ENCODE measurements at regions not wholly inside any gene's neighbourhood (a gene's known extent, or its start where the extent isn't known, plus 50 kb on each side); places are given as distances from the start of the nearest gene placed in this dataset.
"Not testable (repeated sequence)": the region's sequence is repeated elsewhere in the genome, so short reads cannot be mapped to it uniquely, and the experiment has no call there.

- DNase-seq (ENCODE audit: low spot score), result peak; percentile 12
These were observed 368.2 kb upstream of the NPVF start for GRCh38 chr7:25596443-25596842.

DNA sequence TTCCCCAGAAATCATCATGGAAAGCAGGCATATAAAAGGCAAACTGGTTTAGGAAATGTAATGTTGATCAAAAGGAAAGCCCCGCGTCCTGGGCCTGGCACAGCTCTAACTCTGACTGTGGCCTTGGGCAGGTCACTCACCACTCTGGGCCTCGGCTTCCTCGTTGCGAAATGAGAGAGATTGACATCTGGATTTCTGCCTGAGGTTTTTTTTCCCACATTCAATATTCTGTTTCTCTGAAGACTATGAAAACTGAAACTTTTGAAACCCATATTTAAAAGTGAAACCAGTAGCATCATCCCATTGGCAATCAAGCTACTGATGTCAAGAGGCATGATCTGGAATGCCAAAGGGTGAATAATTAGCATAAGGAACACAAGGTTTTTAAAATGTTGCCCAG is 369.7 kb upstream of the NPVF start:
- no peak for DNase-seq (ENCODE audit: low spot score)

- no peak for DNase-seq (ENCODE audit: low spot score)
These were observed 370.5 kb upstream of the NPVF start for GRCh38 chr7:25598765-25599164.

DNA sequence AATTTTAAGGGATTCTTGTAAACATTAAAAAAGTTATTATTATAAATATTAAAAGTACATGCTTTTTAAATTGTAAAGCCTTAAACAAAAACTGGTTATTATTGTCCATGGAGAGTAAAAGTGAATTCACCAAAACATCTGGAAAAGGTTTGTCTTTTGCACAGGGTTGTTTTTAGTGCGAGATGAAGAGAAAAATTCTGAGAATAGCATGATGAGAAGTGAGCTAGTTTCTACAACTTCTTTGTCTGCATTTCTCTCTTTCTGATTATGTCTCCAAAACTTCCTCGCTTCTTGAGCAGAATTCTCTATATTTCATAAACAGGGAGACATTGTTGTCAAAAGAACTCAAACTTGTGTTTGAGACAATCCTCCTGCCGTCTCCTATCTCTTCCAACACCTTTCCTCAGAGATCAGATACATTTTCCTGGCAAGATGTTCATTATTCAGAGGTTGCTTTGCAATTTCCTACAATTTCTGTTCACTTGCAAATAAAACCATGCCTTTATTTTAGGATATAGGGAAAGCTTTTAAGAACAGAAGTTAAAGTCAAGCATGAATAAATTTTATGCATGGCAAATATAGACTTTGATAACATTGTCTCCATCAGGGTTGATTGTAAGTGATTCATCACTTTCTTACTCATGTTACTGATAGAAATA is 372.1 kb upstream of the NPVF start:
- no peak for DNase-seq (ENCODE audit: low spot score)

GRCh38 chr7:25602730-25603426 is 374.6 kb upstream of the NPVF start:
- DNase-seq (ENCODE audit: low spot score), result not testable (repeated sequence)

- DNase-seq (ENCODE audit: low spot score), result not testable (repeated sequence)
These were observed 375.1 kb upstream of the NPVF start for GRCh38 chr7:25603427-25603740.

GRCh38 chr7:25611196-25611595 is 382.9 kb upstream of the NPVF start:
- DNase-seq (ENCODE audit: low spot score), result no peak

DNA sequence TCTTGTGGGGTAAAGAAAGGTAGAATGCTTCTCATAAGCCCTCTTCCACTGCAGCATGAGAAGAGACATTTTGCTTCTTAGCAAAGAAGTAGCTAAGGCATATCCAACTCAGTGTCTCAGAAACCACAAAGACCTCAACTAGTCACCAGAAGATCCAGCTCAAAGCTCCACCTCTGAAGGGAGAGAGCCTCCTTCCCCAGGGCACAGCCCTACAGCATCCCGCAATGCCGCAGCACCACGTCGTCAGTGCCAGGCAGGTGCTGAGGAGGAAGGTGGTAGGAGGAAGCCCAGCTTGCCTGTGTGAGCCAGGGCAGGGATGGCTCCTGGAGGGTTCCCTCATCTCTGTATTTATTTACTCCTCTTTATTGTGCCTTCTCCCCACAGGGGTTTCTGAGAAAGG is 385.6 kb upstream of the NPVF start:
- no peak for DNase-seq (ENCODE audit: low spot score)

- no peak for DNase-seq (ENCODE audit: low spot score)
These were observed 386.1 kb upstream of the NPVF start for GRCh38 chr7:25614415-25614814.

- DNase-seq (ENCODE audit: low spot score), result no peak
These were observed 386.7 kb upstream of the NPVF start for GRCh38 chr7:25615003-25615402.

GRCh38 chr7:25615593-25615992 is 387.3 kb upstream of the NPVF start:
- no peak for DNase-seq (ENCODE audit: low spot score)

DNA sequence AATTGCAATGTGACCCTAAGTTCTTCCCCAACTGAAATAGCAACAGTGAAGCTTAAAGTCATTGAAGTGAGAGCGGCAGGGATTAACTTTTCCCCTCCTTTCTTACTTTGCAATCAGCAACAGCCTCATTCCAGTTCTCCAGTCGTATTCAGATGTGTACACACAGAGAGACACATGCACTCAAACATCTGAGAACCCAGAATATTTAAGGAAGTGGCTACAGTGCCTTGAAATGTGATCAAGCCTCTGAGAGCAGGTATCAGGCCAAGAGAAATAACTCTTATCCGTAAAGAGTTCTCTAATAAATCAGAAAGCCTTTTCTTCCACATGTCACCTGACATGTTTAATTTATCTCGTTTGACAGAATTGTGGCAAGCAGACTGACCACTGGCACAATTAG is 388.9 kb upstream of the NPVF start:
- no peak for DNase-seq (ENCODE audit: low spot score)

DNA sequence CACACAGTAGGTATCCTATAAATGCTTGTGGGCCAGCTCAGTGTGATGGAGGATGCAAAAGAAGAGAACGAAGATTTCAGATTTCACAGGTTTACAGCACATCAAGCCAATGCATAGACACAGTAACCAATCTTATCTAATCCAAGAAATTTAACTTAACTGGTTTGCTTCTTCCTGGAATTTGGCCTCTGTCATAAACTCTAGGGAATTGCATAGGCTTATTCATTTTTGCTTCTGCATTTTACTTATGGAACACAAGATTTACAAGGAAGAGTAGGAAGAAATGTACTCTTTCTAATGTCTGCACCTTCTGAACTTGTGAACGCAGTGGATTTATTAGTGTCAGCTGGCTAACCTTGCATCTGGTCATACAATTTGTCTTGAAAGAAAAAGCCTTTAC is 389.4 kb upstream of the NPVF start:
- no peak for DNase-seq (ENCODE audit: low spot score)

DNA sequence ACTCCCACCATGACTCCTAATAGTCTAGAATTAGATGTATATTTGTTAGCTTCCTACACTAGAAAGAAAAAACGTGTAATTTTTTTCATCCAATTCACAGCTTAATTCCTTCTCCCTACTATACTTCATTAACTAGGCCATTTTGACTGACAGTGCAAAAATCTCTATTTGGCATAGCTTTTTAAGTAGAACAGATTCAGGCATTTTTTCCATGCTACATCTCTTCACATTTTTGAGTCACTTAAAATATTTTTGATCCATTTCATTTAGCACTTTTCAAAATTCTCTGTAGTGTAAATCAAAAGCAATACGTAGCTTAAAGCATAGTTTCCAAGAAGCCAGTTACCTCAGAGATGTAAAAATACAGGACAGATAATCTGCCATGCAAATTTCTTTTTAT is 391.1 kb upstream of the NPVF start:
- no peak for DNase-seq (ENCODE audit: low spot score)

- no peak for DNase-seq (ENCODE audit: low spot score)
These were observed 391.9 kb upstream of the NPVF start for GRCh38 chr7:25619963-25620799.

DNA sequence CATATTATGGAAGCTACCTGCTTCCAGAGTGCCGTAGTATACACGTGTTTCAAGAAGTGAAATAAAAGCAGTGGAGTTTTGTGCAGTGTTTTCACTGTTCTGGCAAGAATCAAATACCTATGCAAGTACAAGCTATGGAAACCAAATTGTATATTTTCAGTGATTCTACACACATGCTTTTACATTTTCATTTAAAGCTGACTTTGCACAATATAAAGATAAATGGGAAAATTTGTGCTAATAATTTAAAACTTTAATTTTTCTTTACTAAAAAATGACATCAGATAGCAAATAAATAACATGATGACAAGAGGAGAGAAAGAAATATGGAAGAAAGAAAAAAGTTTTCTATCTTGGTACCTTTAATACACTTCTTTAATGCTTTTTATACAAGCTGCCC is 393.7 kb upstream of the NPVF start:
- DNase-seq (ENCODE audit: low spot score), result no peak

DNA sequence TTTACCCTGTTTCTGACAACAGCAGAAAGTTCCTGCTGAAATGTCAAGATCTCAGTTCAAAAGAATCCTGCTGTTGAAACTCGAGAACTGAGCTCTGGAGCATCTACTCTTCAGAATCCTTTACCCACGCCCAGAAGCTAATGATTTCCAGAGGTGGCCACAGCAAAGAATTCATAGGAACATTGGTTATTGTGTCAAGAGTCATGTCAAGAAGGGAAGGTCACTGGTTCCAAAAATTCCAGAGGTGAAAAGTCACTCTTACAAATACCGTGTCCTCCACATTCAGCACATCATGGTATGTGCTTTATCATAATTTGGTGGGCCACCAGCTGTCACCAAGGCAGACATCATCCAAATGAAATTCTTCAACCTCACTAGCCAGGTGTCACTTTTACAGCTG is 394.4 kb upstream of the NPVF start:
- no peak for DNase-seq (ENCODE audit: low spot score)

DNA sequence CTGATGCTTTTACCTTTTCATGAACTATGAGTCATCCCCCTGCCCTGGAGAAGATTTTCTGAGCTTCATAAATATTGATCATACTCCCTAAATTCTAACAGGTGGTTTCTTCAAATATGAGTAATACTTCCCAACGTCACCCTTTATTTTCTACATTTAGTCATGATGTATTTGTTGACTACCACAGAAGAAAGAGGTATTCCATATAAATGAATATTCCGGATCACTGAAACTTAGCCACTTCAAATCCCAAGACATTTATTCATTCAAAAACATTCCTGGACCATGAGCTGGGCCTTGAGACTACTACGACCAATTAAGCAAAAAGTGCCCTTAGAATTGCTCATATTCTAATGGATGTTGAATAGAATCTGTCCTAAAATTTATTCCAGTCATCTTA is 395.8 kb upstream of the NPVF start:
- no peak for DNase-seq (ENCODE audit: low spot score)

DNA sequence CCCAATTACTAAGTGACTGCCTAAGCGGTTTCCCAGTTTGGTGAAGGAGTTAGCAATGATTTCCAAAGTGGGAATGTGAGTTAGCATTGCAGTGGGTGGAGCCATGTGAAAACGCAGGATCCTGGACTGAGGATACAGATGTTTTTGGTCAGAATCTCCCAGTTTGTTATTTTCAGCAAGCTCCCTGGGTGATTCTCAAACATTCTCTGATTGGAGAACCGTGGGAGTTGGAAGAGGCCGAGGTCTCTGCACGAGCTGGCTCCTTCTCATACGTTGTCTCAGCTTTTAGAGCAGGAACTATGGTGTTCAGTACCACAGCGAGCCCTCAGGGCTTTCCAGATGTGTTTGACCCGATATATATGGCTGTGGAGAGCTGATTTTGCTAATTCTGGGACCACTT is 396.5 kb upstream of the NPVF start:
- no peak for DNase-seq (ENCODE audit: low spot score)

GRCh38 chr7:25625306-25625992 is 397.2 kb upstream of the NPVF start:
- no peak for DNase-seq (ENCODE audit: low spot score)

DNA sequence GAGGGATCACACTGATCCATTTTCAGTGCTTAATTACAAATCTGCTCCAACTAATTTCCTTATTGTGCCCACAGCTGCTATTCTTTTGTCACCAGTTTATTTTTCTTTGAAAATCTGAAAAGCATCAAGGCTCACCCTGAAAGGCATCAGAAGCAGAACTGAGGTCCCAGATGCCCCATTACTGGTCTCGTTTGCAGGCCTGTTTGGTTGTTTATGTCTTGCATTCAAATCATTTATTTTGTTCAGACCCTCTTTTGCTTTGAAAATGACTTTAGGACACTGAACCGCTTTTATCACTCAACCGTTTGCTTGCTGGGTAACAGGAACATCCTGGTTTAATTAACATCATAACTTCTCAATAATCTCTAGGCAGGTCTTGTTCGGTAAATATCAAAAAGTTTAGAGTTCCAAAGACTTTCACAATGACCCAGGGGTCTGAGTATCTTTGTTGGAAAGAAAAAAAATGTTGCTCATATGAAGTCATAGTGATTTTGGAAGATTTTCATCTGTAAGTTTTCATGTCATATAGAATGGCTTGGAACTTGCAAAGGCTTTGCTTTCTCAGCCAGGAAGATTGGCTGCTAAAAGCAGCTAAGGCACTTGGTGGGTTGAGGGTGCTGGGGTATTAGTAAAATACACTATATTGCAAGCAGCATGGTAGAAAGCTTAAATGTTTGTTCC is 398.3 kb upstream of the NPVF start:
- DNase-seq (ENCODE audit: low spot score), result no peak

DNA sequence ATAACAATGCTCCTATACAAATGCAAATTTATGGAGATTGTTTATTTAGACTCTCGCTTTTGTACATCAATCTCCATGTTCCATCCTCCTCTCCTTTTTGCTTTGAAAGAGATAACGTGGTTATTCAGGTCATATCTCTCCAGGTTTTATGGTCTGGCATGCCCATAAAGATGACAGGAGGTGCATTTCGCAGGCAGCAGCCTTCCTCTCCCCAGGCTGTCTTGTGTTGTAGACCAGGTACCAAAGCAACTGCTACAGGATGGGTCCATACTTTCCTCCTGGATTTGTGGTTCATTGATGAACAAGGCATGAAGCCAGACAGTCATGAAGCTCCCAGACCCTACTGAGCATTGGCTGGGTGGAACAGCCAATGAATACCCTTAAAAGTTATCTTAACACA is 400.2 kb upstream of the NPVF start:
- no peak for DNase-seq (ENCODE audit: low spot score)

Measured in HuH-7.5 (cell line).